Suprapubic skin (tissue), 4 donors: ENCODE measurements at regions not wholly inside any gene's neighbourhood (a gene's known extent, or its start where the extent isn't known, plus 50 kb on each side); places are given as distances from the start of the nearest gene placed in this dataset.

Experiments
- CTCF ChIP-seq, 2 donors: fragments of 200-600 bp in 1 of 2; fragments of 450-650 bp in 1 of 2; sonication (generic) in 1 of 2; IDR thresholded peaks; one replicate each; pipeline ENCODE4 v1.5.1; 2016 to 2019; ENCODE audit warnings: antibody characterized with exemption in 2 of 2, mild to moderate bottlenecking in 1 of 2, moderate library complexity in 1 of 2
- EP300 ChIP-seq: sonication (generic); formaldehyde crosslinking; IDR thresholded peaks from one replicate; pipeline ENCODE4 v1.6.1; 2017; ENCODE audit warnings: antibody characterized with exemption
- POLR2A ChIP-seq, 2 donors: fragments of 450-650 bp; IDR thresholded peaks; one replicate each; pipeline ENCODE4 v1.6.1; 2017; ENCODE audit warnings: antibody characterized with exemption in 2 of 2, mild to moderate bottlenecking in 2 of 2, moderate library complexity in 2 of 2
- POLR2AphosphoS5 ChIP-seq, 3 donors: sonication (generic); formaldehyde crosslinking; IDR thresholded peaks; one replicate each; pipeline ENCODE4 v1.6.1; 2017; ENCODE audit warnings: antibody characterized with exemption in 3 of 3

GRCh38 chr6:101113468-101114260, 232.5 kb upstream of the ASCC3 start:
- TF ChIP-seq POLR2A (IDR thresholded peaks at IDR 0.05) (no peak), CTCF (IDR thresholded peaks at IDR 0.05) (no peak), POLR2AphosphoS5 (IDR thresholded peaks at IDR 0.05) (no peak), EP300 (no peak)
